CD14-positive monocyte (primary cell): ENCODE measurements at regions not wholly inside any gene's neighbourhood (a gene's known extent, or its start where the extent isn't known, plus 50 kb on each side); places are given as distances from the start of the nearest gene placed in this dataset.

Experiments used
- DNase-seq, 3 donors: peaks; one replicate each; pipeline ENCODE4 v3.0.0-alpha.2; 2011 to 2022
- H2AFZ ChIP-seq: 2 replicates; pipeline ENCODE4 v1.6.0; 2012; ENCODE audit warnings: mild to moderate bottlenecking, low read depth, low read length, inconsistent platforms; ENCODE audit not compliant: insufficient read depth, poor library complexity, severe bottlenecking
- H3K27ac ChIP-seq, 2 donors: 1 replicate in 1 of 2; 2 replicates in 1 of 2; pipeline ENCODE4 v1.5.1; 2012 to 2013; ENCODE audit warnings: low read length in 2 of 2, control low read depth in 1 of 2, inconsistent platforms in 1 of 2, low read depth in 1 of 2, mild to moderate bottlenecking in 1 of 2
- H3K27me3 ChIP-seq, 2 donors: one replicate each; pipeline versions ENCODE4 v1.6.0 to v1.6.1; 2011 to 2013; ENCODE audit warnings: low read length in 2 of 2; ENCODE audit not compliant: control insufficient read depth in 2 of 2, insufficient read depth in 2 of 2
- H3K36me3 ChIP-seq, 2 donors: replicated peaks in 1 of 2; 1 replicate in 1 of 2; 2 replicates in 1 of 2; pipeline versions ENCODE4 v1.5.1 to v1.6.1; 2012 to 2013; ENCODE audit warnings: low read length in 2 of 2, control low read depth in 1 of 2, inconsistent platforms in 1 of 2, mild to moderate bottlenecking in 1 of 2; ENCODE audit not compliant: insufficient read depth in 2 of 2, control insufficient read depth in 1 of 2
- H3K4me1 ChIP-seq, 2 donors: 1 replicate in 1 of 2; 2 replicates in 1 of 2; pipeline versions ENCODE4 v1.5.1 to v1.6.1; 2012 to 2013; ENCODE audit warnings: low read length in 2 of 2, control low read depth in 1 of 2, inconsistent platforms in 1 of 2, mild to moderate bottlenecking in 1 of 2, moderate library complexity in 1 of 2; ENCODE audit not compliant: insufficient read depth in 2 of 2, control insufficient read depth in 1 of 2
- H3K4me2 ChIP-seq: replicated peaks from 2 replicates; pipeline ENCODE3; 2012; ENCODE audit warnings: low read length, moderate library complexity, mild to moderate bottlenecking; ENCODE audit not compliant: poor library complexity, severe bottlenecking; ENCODE audit errors: extremely low read depth
- H3K4me3 ChIP-seq, 3 experiments: fragments of 200-600 bp in 1 of 3; sonication (generic) in 1 of 3; replicated peaks in 1 of 3; 1 replicate in 2 of 3; 2 replicates in 1 of 3; pipeline ENCODE4 v1.5.1; 2011 to 2013; ENCODE audit warnings: low read length in 3 of 3, mild to moderate bottlenecking in 3 of 3, control low read depth in 2 of 3, low read depth in 2 of 3, inconsistent platforms in 1 of 3, moderate library complexity in 1 of 3
- H3K79me2 ChIP-seq: 2 replicates; pipeline ENCODE4 v1.6.0; 2012; ENCODE audit warnings: mild to moderate bottlenecking, control low read depth, inconsistent platforms, low read length, moderate library complexity; ENCODE audit not compliant: insufficient read depth
- H3K9ac ChIP-seq: 2 replicates; pipeline ENCODE4 v1.6.0; 2017; ENCODE audit warnings: low read length, mild to moderate bottlenecking; ENCODE audit not compliant: insufficient read depth, poor library complexity, severe bottlenecking
- H3K9me3 ChIP-seq, 2 donors: replicated peaks in 1 of 2; 1 replicate in 1 of 2; 2 replicates in 1 of 2; pipeline versions ENCODE4 v1.5.1 to v1.6.1; 2012 to 2013; ENCODE audit warnings: low read length in 2 of 2, control low read depth in 1 of 2; ENCODE audit not compliant: control insufficient read depth in 1 of 2, insufficient read depth in 1 of 2
- H4K20me1 ChIP-seq: 2 replicates; pipeline ENCODE4 v1.6.0; 2012; ENCODE audit warnings: mild to moderate bottlenecking, low read length, control low read depth, moderate library complexity; ENCODE audit not compliant: insufficient read depth
- H3K27ac Mint-ChIP-seq, 7 donors: one replicate each; pipeline ENCODE4 v1.8.0; 2020; ENCODE audit warnings: mild to moderate bottlenecking in 7 of 7, mixed read lengths in 7 of 7, moderate library complexity in 6 of 7, inconsistent platforms in 2 of 7
- H3K27me3 Mint-ChIP-seq, 3 donors: one replicate each; pipeline ENCODE4 v1.8.0; 2021 to 2022; ENCODE audit warnings: low read depth in 3 of 3, mild to moderate bottlenecking in 3 of 3, mixed read lengths in 3 of 3, moderate library complexity in 3 of 3, inconsistent platforms in 1 of 3
- H3K36me3 Mint-ChIP-seq, 2 donors: one replicate each; pipeline ENCODE4 v1.8.0; 2020; ENCODE audit warnings: mixed read lengths in 2 of 2, inconsistent platforms in 1 of 2, mild to moderate bottlenecking in 1 of 2
- H3K4me1 Mint-ChIP-seq: one replicate; pipeline ENCODE4 v1.8.0; 2020; ENCODE audit warnings: mild to moderate bottlenecking, mixed read lengths
- H3K4me3 Mint-ChIP-seq, 2 donors: one replicate each; pipeline ENCODE4 v1.8.0; 2020; ENCODE audit warnings: mild to moderate bottlenecking in 2 of 2, mixed read lengths in 2 of 2, moderate library complexity in 1 of 2
- H3K9me3 Mint-ChIP-seq, 7 donors: one replicate each; pipeline ENCODE4 v1.8.0; 2020 to 2022; ENCODE audit warnings: mixed read lengths in 7 of 7, mild to moderate bottlenecking in 6 of 7, moderate library complexity in 6 of 7, inconsistent platforms in 2 of 7
- WGBS: methylation state at CpG from one replicate; pipeline ENCODE4 v1.1.5; 2013; ENCODE audit warnings: missing lambda C conversion rate; ENCODE audit not compliant: insufficient coverage; 5-methylcytosine and 5-hydroxymethylcytosine counted together
- intact Hi-C, 2 donors: fragments of 100-400 bp; cut with micrococcal nuclease; formaldehyde crosslinking; loops; one replicate each; pipeline versions ENCODE4 v1.15.0 to v1.15.1; 2023
- TF ChIP-seq, protein P1 (sequence below): fragments of 200-600 bp; IDR thresholded peaks from one replicate; pipeline ENCODE4 v1.8.0; 2022; ENCODE audit warnings: antibody characterized with exemption, mild to moderate bottlenecking

DNA sequence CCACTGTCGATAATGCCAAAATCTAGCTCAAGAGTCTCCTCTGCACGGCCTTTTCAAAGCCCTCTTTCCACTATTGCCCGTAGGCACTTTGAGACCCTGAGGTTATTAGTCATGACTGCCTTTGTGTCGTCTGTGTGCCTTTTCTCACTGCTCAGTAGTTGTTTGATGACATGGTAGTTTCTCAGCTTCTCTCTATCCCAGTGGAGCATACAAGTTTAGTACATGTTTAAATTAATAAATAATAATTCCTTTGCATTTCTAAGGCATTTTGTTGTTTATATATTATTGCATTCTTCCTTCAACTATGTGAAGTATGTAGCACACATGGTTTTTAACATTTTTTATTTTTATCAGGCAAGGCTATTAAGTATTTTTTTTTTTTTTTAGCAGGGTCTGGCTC, 458.1 kb downstream of the PCNX1 start:
- H2AFZ ChIP-seq, result no peak overlapping the region
- H3K27ac Mint-ChIP-seq, result peak overlapping the region in 3 of 7 donors; percentile 83 to 95 (median 92)

DNA sequence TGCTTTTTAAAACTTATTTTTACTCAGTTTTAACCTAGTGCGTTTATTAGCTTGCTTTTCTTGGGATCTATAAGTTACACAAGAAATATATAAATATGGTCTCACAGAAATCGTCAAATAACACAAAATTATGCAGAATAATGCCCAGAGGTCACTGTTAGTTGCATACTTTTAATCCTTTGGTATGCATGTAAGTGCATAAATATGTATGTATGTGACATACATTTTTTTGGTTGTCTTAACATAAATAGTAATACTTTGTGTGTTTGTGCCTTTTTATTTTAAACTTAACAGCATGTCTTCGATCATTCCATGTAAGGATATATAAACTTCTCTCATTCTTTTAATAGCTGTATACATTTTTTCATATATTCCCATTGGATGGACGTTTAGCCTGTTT, 459.6 kb downstream of the PCNX1 start:
- Histone ChIP-seq H3K4me3 (no peak overlapping the region), H3K9me3 (no peaks in the 10 kb centered on the region), H2AFZ (no peak overlapping the region), H3K79me2 (peaks cover 53% of the 10 kb centered on the region), H3K27me3 (no peaks in the 10 kb centered on the region), H4K20me1 (no peaks in the 10 kb centered on the region), H3K36me3 (no peaks in the 10 kb centered on the region), H3K4me2 (no peak overlapping the region), H3K9ac (no peak overlapping the region), H3K4me1 (peaks cover 33 to 37% of the 10 kb centered on the region in 2 donors), H3K27ac (no peak overlapping the region)
- no peak overlapping the region for H3K4me3 Mint-ChIP-seq
- TF ChIP-seq, protein P1, sequence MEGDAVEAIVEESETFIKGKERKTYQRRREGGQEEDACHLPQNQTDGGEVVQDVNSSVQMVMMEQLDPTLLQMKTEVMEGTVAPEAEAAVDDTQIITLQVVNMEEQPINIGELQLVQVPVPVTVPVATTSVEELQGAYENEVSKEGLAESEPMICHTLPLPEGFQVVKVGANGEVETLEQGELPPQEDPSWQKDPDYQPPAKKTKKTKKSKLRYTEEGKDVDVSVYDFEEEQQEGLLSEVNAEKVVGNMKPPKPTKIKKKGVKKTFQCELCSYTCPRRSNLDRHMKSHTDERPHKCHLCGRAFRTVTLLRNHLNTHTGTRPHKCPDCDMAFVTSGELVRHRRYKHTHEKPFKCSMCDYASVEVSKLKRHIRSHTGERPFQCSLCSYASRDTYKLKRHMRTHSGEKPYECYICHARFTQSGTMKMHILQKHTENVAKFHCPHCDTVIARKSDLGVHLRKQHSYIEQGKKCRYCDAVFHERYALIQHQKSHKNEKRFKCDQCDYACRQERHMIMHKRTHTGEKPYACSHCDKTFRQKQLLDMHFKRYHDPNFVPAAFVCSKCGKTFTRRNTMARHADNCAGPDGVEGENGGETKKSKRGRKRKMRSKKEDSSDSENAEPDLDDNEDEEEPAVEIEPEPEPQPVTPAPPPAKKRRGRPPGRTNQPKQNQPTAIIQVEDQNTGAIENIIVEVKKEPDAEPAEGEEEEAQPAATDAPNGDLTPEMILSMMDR, result no peak
- intact Hi-C loops, result no loop called here
- DNase-seq, result no peak
- H3K36me3 Mint-ChIP-seq, result peaks cover 18 to 32% of the 10 kb centered on the region in 2 donors
- peaks cover 0 to 2% (median 0%) of the 10 kb centered on the region in 7 donors for H3K9me3 Mint-ChIP-seq
- WGBS, result no CpG with 5 or more reads among the region's 4 CpGs
- no peak overlapping the region for H3K27ac Mint-ChIP-seq
- H3K4me1 Mint-ChIP-seq, result peaks cover 36% of the 10 kb centered on the region
- H3K27me3 Mint-ChIP-seq, result no peaks in the 10 kb centered on the region

More for the DNA sequence above, 458.1 kb downstream of the PCNX1 start:
- no peaks in the 10 kb centered on the region for H3K27me3 ChIP-seq
- peaks cover 39 to 48% of the 10 kb centered on the region in 2 donors for H3K4me1 ChIP-seq
- Mint-ChIP-seq H3K4me3 (no peak overlapping the region), H3K27me3 (no peaks in the 10 kb centered on the region), H3K9me3 (peaks cover 0 to 2% (median 0%) of the 10 kb centered on the region in 7 donors), H3K4me1 (peaks cover 45% of the 10 kb centered on the region), H3K36me3 (peaks cover 16 to 30% of the 10 kb centered on the region in 2 donors)
- H3K79me2 ChIP-seq, result peaks cover 54% of the 10 kb centered on the region
- H3K27ac ChIP-seq, result no peak overlapping the region
- H4K20me1 ChIP-seq, result no peaks in the 10 kb centered on the region
- no peaks in the 10 kb centered on the region for H3K36me3 ChIP-seq
- H3K9ac ChIP-seq, result no peak overlapping the region
- TF ChIP-seq, protein P1, result no peak
- no peak overlapping the region for H3K4me2 ChIP-seq
- no peak for DNase-seq
- WGBS, result 100% methylated on average over 2 of the region's 4 CpGs
- no peaks in the 10 kb centered on the region for H3K9me3 ChIP-seq
- intact Hi-C loops, result no loop called here
- H3K4me3 ChIP-seq, result no peak overlapping the region
